Thyroid gland (tissue), 4 donors: ENCODE measurements at regions not wholly inside any gene's neighbourhood (a gene's known extent, or its start where the extent isn't known, plus 50 kb on each side); places are given as distances from the start of the nearest gene placed in this dataset.

ENCODE experiments used
- DNase-seq, 2 donors: peaks; one replicate each; pipeline ENCODE4 v3.0.0-alpha.2; 2019
- H3K27ac ChIP-seq, 3 donors: fragments of 200-600 bp; sonication (generic); 1 replicate in 2 of 3; 2 replicates in 1 of 3; pipeline ENCODE4 v1.5.1; 2016 to 2019; ENCODE audit warnings: mild to moderate bottlenecking in 1 of 3, moderate library complexity in 1 of 3
- H3K27me3 ChIP-seq: fragments of 200-600 bp; sonication (generic); one replicate; pipeline ENCODE4 v1.5.1; 2019
- H3K36me3 ChIP-seq, 2 donors: fragments of 200-600 bp; sonication (generic); one replicate each; pipeline ENCODE4 v1.5.1; 2016 to 2019
- H3K4me1 ChIP-seq, 2 donors: fragments of 200-600 bp; sonication (generic); one replicate each; pipeline ENCODE4 v1.5.1; 2017 to 2019
- H3K4me3 ChIP-seq, 3 donors: fragments of 200-600 bp; sonication (generic); replicated peaks in 1 of 3; 1 replicate in 2 of 3; 2 replicates in 1 of 3; pipeline ENCODE4 v1.5.1; 2016; ENCODE audit warnings: mild to moderate bottlenecking in 1 of 3
- H3K9me3 ChIP-seq: fragments of 200-600 bp; sonication (generic); one replicate; pipeline ENCODE4 v1.5.1; 2017
- CTCF ChIP-seq, 6 experiments: fragments of 200-600 bp in 3 of 6; fragments of 450-650 bp in 3 of 6; sonication (generic) in 3 of 6; IDR thresholded peaks; one replicate each; pipeline ENCODE4 v1.5.1; 2016 to 2019; ENCODE audit warnings: antibody characterized with exemption in 6 of 6, mild to moderate bottlenecking in 2 of 6, inconsistent platforms in 1 of 6, moderate library complexity in 1 of 6
- POLR2A ChIP-seq, 2 donors: fragments of 450-650 bp; IDR thresholded peaks; one replicate each; pipeline ENCODE4 v1.6.1; 2017; ENCODE audit warnings: antibody characterized with exemption in 2 of 2, mild to moderate bottlenecking in 2 of 2, moderate library complexity in 1 of 2
- WGBS, 2 donors: methylation state at CpG; one replicate each; pipeline ENCODE4 v1.1.5; 2017; 5-methylcytosine and 5-hydroxymethylcytosine counted together
- intact Hi-C: fragments of 100-400 bp; cut with DNase I; formaldehyde crosslinking; loops from one replicate; pipeline ENCODE4 v1.15.1; 2023

GRCh38 chr6:99801805-99802204, 192.2 kb downstream of the MCHR2 start:
- TF ChIP-seq POLR2A (IDR thresholded peaks at IDR 0.05) (no peak), CTCF (IDR thresholded peaks at IDR 0.05) (no peak)
- Histone ChIP-seq H3K4me1 (no peaks in the 10 kb centered on the region), H3K27ac (no peak overlapping the region), H3K36me3 (no peaks in the 10 kb centered on the region), H3K4me3 (no peak overlapping the region), H3K9me3 (no peaks in the 10 kb centered on the region), H3K27me3 (no peaks in the 10 kb centered on the region)
- no peak for DNase-seq
- WGBS, 2 donors: 91 to 96% methylated on average over 1 of the region's 1 CpG
- intact Hi-C loops: no loop called here

- 36 to 40% methylated on average over 10 of the region's 10 CpGs for WGBS, 2 donors
- Histone ChIP-seq H3K27me3 (no peaks in the 10 kb centered on the region), H3K27ac (no peak overlapping the region), H3K4me3 (no peak overlapping the region), H3K4me1 (no peaks in the 10 kb centered on the region), H3K9me3 (no peaks in the 10 kb centered on the region), H3K36me3 (no peaks in the 10 kb centered on the region)
- TF ChIP-seq POLR2A (IDR thresholded peaks at IDR 0.05) (no peak), CTCF (IDR thresholded peaks at IDR 0.05) (no peak)
- intact Hi-C loops: no loop called here
- no peak for DNase-seq
Observed at GRCh38 chr6:99802396-99803031, 191.5 kb downstream of the MCHR2 start.

- TF ChIP-seq CTCF (IDR thresholded peaks at IDR 0.05): no peak
- TF ChIP-seq POLR2A (IDR thresholded peaks at IDR 0.05): no peak
- WGBS, 2 donors: 79 to 88% methylated on average over 2 of the region's 2 CpGs
- Histone ChIP-seq H3K27ac (no peak overlapping the region), H3K36me3 (no peaks in the 10 kb centered on the region), H3K4me1 (no peaks in the 10 kb centered on the region), H3K27me3 (no peaks in the 10 kb centered on the region), H3K4me3 (no peak overlapping the region), H3K9me3 (no peaks in the 10 kb centered on the region)
- intact Hi-C loops: no loop called here
- DNase-seq: no peak
Observed at GRCh38 chr6:99808992-99809391, 185.0 kb downstream of the MCHR2 start.

GRCh38 chr6:99810295-99810694, 183.7 kb downstream of the MCHR2 start:
- no peak for DNase-seq
- Histone ChIP-seq H3K36me3 (no peaks in the 10 kb centered on the region), H3K4me3 (no peak overlapping the region), H3K9me3 (no peaks in the 10 kb centered on the region), H3K4me1 (no peaks in the 10 kb centered on the region), H3K27ac (no peak overlapping the region), H3K27me3 (no peaks in the 10 kb centered on the region)
- TF ChIP-seq POLR2A (IDR thresholded peaks at IDR 0.05): no peak
- TF ChIP-seq CTCF (IDR thresholded peaks at IDR 0.05): no peak
- intact Hi-C loops: no loop called here
- 83 to 85% methylated on average over 1 of the region's 1 CpG for WGBS, 2 donors

- no peaks in the 10 kb centered on the region for H3K4me1 ChIP-seq
- H3K36me3 ChIP-seq: no peaks in the 10 kb centered on the region
- H3K4me3 ChIP-seq: no peak overlapping the region
- no peak for DNase-seq
- H3K9me3 ChIP-seq: no peaks in the 10 kb centered on the region
- no peak for TF ChIP-seq POLR2A (IDR thresholded peaks at IDR 0.05)
- no peak for TF ChIP-seq CTCF (IDR thresholded peaks at IDR 0.05)
- intact Hi-C loops: no loop called here
- no peaks in the 10 kb centered on the region for H3K27me3 ChIP-seq
- WGBS, 2 donors: 54 to 58% methylated on average over 3 of the region's 3 CpGs
- H3K27ac ChIP-seq: no peak overlapping the region
Observed at GRCh38 chr6:99810942-99811620, 182.9 kb downstream of the MCHR2 start.
